Lung (tissue), 11 donors: ENCODE measurements at regions not wholly inside any gene's neighbourhood (a gene's known extent, or its start where the extent isn't known, plus 50 kb on each side); places are given as distances from the start of the nearest gene placed in this dataset.

Experiments
- ATAC-seq: fragments of 200-7000 bp; cut with Tn5 transposase; one replicate; pipeline ENCODE4 v1.9.1; 2020; ENCODE audit warnings: moderate number of reproducible peaks; ENCODE audit not compliant: insufficient read depth, low FRiP score
- DNase-seq, 3 donors: peaks; one replicate each; pipeline ENCODE4 v3.0.0-alpha.2; 2013 to 2017
- H3K27ac ChIP-seq, 2 donors: one replicate each; pipeline ENCODE4 v1.5.1; 2013; ENCODE audit warnings: mild to moderate bottlenecking in 2 of 2, moderate library complexity in 2 of 2, control low read depth in 1 of 2, inconsistent platforms in 1 of 2, low read depth in 1 of 2, low read length in 1 of 2
- H3K27me3 ChIP-seq, 3 donors: one replicate each; pipeline ENCODE4 v1.5.1; 2013; ENCODE audit warnings: low read length in 2 of 3; ENCODE audit not compliant: control insufficient read depth in 3 of 3, insufficient read depth in 3 of 3
- H3K36me3 ChIP-seq, 4 donors: one replicate each; pipeline ENCODE4 v1.5.1; 2013; ENCODE audit warnings: low read length in 4 of 4, mild to moderate bottlenecking in 1 of 4, moderate library complexity in 1 of 4; ENCODE audit not compliant: control insufficient read depth in 4 of 4, insufficient read depth in 4 of 4
- H3K4me1 ChIP-seq, 5 donors: one replicate each; pipeline ENCODE4 v1.5.1; 2013; ENCODE audit warnings: low read length in 5 of 5, mild to moderate bottlenecking in 2 of 5, moderate library complexity in 1 of 5; ENCODE audit not compliant: control insufficient read depth in 5 of 5, insufficient read depth in 5 of 5
- H3K4me3 ChIP-seq: one replicate; pipeline ENCODE4 v1.5.1; 2013; ENCODE audit warnings: mild to moderate bottlenecking, control low read depth, moderate library complexity
- H3K9ac ChIP-seq, 2 donors: one replicate each; pipeline ENCODE4 v1.5.1; 2013; ENCODE audit warnings: low read length in 2 of 2, control low read depth in 1 of 2; ENCODE audit not compliant: insufficient read depth in 1 of 2
- H3K9me3 ChIP-seq, 4 donors: one replicate each; pipeline ENCODE4 v1.5.1; 2013; ENCODE audit warnings: low read length in 3 of 4, mild to moderate bottlenecking in 1 of 4, moderate library complexity in 1 of 4; ENCODE audit not compliant: control insufficient read depth in 4 of 4, insufficient read depth in 3 of 4
- CTCF ChIP-seq: IDR thresholded peaks from 2 replicates; pipeline ENCODE4 v1.5.1; 2012; ENCODE audit warnings: mild to moderate bottlenecking; ENCODE audit errors: control extremely low read depth, extremely low read depth
- WGBS, 2 donors: extraction: QIAGEN DNeasy Blood & Tissue Kit; methylation state at CpG; one replicate each; pipeline ENCODE4 v1.1.7; 2013; 5-methylcytosine and 5-hydroxymethylcytosine counted together
- donor health status: control.
- donor health status: control.
- donor health status: Bipolar disorder and iron deficiency.
- donor health status: healthy.
- donor health status: DM: yes; HTN: yes; CAD: no.

GRCh38 chr1:181986907-181987305, 74.6 kb downstream of the ZNF648 start:
- DNase-seq: peak in 2 of 3 donors; percentile 20 to 43
- Histone ChIP-seq H3K9ac (peak overlapping the region in 1 of 2 donors; percentile 15), H3K27me3 (no peaks in the 10 kb centered on the region), H3K4me3 (no peak overlapping the region), H3K9me3 (peaks cover 0 to 2% (median 0%) of the 10 kb centered on the region in 4 donors), H3K36me3 (no peaks in the 10 kb centered on the region), H3K4me1 (peaks cover 0 to 29% (median 3%) of the 10 kb centered on the region in 5 donors), H3K27ac (no peak overlapping the region)
- no peak for TF ChIP-seq CTCF
- WGBS, 2 donors: 79 to 85% methylated on average over 2 of the region's 2 CpGs
- ATAC-seq: no peak

GRCh38 chr1:181985936-181986906, 75.3 kb downstream of the ZNF648 start:
- DNase-seq (no peak), ATAC-seq (no peak)
- no peak for TF ChIP-seq CTCF
- H3K9ac ChIP-seq: no peak overlapping the region
- H3K4me3 ChIP-seq: no peak overlapping the region
- peaks cover 0 to 2% (median 0%) of the 10 kb centered on the region in 4 donors for H3K9me3 ChIP-seq
- peaks cover 0 to 29% (median 3%) of the 10 kb centered on the region in 5 donors for H3K4me1 ChIP-seq
- no peak overlapping the region for H3K27ac ChIP-seq
- H3K36me3 ChIP-seq: no peaks in the 10 kb centered on the region
- 60 to 72% methylated on average over 6 of the region's 6 CpGs for WGBS, 2 donors
- no peaks in the 10 kb centered on the region for H3K27me3 ChIP-seq

- ATAC-seq: no peak
- Histone ChIP-seq H3K27me3 (no peaks in the 10 kb centered on the region), H3K36me3 (no peaks in the 10 kb centered on the region), H3K9me3 (peaks cover 0 to 2% (median 0%) of the 10 kb centered on the region in 4 donors), H3K9ac (no peak overlapping the region), H3K4me1 (peaks cover 0 to 29% (median 3%) of the 10 kb centered on the region in 5 donors), H3K4me3 (no peak overlapping the region), H3K27ac (no peak overlapping the region)
- no peak for DNase-seq
- TF ChIP-seq CTCF: no peak
- WGBS, 2 donors: 93 to 95% methylated on average over 3 of the region's 3 CpGs
These were observed 76.2 kb downstream of the ZNF648 start for GRCh38 chr1:181985281-181985680.
